HK-2 (cell line): ENCODE measurements at regions not wholly inside any gene's neighbourhood (a gene's known extent, or its start where the extent isn't known, plus 50 kb on each side); places are given as distances from the start of the nearest gene placed in this dataset.

Experiments
- DNase-seq: peaks from one replicate; pipeline ENCODE4 v3.0.0-alpha.2; 2018; ENCODE audit not compliant: unreplicated experiment

DNA sequence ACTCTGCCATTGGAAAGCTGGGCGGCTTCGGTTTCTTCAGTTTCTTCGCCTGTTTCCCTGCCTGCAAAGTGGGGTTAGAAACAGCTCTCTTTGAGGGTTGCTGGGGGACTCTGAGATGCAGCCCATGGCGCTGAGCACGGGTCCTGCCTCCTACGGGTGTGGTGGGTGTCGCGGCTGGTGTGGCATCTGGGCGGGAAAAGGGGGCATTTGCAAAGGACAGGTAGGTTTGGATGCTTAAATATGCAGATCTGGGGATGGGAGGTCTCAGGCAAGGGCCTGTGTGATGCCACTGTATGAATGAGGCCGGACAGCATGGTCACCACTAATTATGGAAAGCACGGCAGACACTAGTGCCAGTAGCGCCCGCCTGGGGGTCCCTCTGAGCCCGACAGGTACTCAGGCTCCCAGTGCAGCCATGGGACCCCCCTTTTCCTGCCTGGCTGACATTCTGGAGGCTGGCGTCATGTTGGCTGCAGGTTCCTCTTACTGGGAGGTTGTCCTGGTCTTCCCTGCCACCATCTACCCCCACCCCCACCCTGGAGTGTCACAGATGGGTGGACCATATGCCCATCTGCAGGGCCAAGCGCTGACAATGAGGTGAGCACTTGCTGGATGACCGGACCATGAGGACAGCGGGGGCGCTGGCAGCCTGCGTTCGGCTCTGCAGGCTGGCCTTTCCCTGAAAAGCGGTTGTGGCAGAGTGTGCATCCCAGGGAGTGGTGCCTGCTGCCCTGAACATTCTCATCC, 237.7 kb downstream of the SEC14L1 start:
- no peak for DNase-seq

DNA sequence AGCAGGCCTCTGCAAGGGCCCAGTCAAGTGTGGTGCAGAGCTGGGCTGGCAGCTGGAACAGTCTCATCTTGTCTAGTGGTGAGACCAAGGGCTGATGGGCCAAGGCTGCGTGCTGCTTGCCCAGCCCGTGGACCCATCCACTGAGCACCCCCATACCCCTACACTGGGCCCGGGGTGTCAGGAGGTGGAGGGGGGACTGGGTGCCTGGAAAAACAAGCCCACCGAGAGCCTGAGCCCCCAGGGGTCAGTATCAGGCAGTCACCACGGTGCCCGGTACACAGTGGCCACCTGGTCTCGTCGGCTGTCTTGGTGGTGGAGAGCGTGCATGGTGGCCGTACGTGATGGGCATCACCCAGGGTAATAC, 238.3 kb downstream of the SEC14L1 start:
- DNase-seq, result no peak

GRCh38 chr17:77379832-77380231, 239.1 kb downstream of the SEC14L1 start:
- no peak for DNase-seq

DNA sequence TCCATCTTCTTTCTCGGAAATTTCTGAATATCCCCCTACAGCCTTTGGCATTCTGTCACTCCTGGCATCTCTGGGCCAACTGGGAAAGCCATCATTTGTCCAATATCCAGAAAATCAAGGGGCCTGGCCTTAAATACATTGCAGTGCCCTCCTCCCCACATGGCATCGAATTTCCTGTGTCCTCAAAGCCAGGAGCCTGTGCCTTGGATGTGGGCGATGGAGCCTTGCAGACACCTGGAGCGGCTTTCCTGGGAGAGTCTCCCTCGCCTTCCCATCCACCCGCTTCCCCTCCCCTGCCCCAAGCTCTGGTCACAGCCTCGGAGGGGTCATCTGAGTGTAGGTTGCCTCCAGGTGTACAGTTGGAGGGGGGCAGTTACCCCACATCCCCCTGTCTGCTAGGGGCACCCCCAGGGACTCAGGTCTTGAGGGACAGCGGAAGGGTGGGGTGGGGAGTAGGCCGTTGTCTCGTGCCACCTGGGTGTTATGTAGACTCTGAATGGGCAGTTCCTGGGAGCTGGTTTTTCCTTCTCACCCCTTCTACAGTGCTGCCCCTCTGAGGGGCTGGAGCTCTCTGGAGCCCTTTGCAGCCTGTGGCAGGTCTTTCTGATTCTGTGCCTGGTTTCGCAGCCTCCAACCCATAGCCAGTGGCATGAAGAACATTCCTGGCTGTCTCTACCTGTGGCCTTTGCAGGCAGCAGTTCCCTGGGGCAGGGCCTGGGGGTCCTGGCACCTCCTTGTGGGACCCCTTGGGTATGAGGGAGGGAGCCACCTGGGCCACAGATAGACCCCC, 239.8 kb downstream of the SEC14L1 start:
- DNase-seq, result no peak

DNA sequence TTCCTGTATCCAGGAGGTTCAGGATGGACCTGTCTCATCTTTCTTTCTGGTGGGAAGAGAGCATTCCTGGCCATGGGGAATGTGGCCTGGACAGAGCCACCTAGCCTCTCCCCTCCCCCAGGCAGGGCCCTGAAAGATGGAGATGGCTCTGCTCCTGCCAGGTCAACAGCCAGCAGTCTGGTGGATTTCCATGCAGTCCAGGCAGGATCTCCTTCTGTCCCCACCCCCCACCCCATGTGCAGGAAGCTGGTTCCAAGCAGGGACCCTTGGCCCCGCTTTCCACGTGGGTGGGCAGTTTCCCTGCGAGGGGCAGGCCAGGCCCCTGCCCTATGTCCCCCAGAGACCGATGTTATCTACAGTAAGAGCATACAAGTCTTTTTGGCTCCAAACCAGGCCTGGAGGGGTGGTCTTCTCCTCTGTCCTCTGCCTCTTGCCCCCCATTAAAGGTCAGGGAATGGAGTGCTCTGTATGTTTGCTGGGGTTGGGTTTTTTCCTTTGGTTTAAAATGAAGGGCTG, 240.5 kb downstream of the SEC14L1 start:
- DNase-seq, result no peak

- DNase-seq, result no peak
Measured at GRCh38 chr17:77381731-77382130, 241.0 kb downstream of the SEC14L1 start.

- DNase-seq, result no peak
Measured at GRCh38 chr17:77382356-77382911, 241.7 kb downstream of the SEC14L1 start.

- no peak for DNase-seq
Measured at GRCh38 chr17:77382966-77383612, 242.3 kb downstream of the SEC14L1 start.

DNA sequence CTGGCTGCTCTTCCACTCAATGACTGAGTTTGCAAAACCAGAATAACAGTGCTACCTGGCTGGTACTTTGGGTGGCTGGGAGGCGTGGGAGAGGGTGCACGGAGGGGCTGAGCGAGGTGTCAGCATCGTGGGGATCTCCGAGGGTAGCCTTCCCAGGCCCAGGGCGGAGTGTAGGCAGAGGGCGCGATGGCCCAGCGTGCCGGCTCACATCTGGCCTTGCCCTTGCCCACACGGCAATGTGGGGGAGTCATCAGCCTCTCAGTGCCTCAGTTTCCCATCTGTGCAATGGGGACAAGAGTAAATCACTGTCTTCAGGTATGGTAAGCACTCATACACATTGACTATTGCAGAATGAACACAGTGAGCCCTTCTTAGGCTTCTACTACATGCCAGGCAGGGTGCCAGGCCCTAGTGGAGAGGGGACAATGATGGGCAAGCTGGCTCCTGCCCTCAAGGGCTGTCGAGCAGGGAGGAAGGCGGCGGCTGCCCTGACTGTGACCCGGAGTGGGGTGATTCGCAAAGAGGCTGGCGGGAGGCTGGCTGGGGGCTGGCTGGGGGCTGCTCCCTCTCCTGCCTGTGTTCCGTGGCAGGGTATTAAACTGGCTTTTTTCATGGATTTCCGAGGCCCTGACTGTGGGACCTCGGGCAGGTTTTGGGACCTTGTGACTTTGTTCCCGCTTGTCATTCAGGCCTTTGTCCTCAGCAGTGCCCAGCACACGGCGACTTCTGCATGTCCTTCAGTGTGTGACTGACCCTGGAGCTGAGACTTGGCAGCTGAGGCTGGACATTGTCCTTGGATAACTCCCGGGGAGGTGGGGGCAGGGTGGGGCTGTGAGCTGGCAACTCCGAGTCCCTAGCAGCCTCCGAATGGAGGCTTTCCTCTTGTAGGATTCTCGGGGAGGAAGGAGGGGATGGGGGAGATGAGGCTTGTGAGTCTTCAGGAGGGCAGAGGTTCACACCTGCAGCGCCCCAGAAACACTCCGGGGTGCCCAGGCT, 243.1 kb downstream of the SEC14L1 start:
- no peak for DNase-seq

DNA sequence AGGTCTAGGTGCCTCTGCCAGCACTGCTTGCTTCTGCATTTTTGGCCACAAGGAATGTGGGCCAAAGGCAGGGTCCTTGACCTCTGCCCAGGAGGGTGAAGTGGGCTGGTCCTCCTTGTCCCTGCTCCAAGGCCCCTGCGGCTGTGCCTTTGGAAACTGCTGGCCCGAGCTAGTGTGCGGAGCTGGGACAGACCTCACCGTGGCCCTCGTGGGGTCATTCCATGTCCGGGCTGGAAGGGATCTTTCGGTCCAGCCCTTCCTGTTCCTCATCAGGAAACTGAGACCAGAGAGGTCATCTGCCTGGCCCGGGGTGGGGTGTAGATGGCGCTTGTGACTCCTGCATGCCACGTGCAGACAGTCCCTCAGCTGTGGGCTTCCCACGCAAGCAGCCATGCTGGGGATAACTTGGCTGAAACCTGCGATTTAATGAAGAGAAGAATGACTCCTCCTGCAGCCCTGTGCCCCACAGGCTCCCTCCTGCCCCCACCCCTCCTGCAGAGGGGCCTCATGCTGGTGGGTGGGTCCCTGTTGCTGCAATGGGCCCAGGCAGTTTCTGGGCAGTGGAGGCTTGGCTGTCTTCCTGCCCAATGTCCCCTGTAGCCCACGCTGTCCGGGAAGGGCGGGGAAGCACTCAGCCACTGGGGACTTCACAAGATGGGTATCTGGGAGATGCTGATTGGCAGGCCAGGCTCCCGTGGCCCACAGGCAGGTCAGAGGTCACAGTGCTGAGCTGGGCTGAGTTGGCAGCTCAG, 245.2 kb downstream of the SEC14L1 start:
- no peak for DNase-seq

- no peak for DNase-seq
Measured at GRCh38 chr17:77386502-77387192, 245.9 kb downstream of the SEC14L1 start.

GRCh38 chr17:77387891-77388290, 247.1 kb downstream of the SEC14L1 start:
- no peak for DNase-seq

GRCh38 chr17:77388384-77389306, 247.9 kb downstream of the SEC14L1 start:
- no peak for DNase-seq

DNA sequence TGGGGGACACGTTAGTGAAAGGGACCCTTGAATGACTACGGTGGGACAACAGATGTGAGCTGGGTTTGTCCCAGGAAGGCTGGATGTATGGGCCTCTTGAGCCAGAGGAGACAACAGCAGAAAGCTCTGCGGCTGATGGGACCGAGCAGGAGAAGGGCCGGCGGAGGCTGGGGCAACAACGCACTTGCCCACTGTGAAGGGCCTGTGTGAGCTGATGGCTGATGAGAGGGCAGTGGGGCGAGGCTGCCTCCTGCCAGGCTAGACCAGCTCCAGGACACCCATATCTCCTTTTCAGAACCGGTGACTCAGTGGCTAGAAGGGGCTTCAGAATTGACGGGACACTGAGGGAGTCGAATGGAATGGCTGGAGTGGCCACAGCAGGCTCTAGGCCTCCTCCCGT, 250.1 kb downstream of the SEC14L1 start:
- DNase-seq, result no peak

- no peak for DNase-seq
Measured at GRCh38 chr17:77391668-77392375, 251.1 kb downstream of the SEC14L1 start.

DNA sequence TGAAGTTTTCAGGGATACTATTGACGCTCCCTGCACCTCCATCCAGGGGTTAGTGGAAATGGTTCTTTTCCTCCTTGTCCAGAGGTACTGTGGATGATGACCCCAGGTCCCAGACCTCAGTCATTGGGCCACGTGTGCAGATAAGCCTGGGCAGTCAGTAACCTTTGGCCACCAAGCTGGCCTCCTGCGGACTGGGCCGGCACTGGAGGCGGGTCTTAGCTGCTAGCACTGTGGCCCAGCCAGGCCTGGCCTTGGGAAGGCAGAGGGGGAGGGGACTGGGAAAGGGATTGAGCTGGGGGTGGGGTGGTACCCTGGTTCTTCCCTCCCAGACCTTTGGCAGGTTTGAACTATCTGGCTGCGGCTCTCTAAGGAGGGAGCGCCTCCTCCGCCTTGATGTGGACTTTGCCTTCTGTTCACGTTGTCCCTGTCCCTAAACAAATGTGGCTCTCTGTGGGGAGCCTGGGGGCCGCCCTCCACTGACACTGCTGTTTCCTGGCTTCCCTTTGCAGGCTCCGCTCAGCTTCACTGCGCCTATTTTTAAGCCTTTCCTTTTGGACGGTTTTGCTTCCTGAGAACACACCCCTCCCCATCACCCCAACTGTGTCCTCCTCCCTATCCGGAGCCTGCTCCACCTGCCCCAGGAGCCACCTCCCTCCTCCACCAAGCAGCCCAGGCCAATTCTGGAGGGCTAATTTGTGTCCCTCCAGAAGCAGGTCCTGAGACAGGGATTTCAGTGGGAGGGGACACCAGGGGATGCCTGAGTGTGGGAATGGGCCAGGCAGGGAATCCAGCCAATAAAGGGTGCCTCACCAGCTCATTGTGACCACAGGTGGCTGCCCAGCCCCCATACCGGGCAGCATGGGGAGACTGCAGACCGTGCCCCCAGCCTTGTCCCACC, 251.9 kb downstream of the SEC14L1 start:
- no peak for DNase-seq

DNA sequence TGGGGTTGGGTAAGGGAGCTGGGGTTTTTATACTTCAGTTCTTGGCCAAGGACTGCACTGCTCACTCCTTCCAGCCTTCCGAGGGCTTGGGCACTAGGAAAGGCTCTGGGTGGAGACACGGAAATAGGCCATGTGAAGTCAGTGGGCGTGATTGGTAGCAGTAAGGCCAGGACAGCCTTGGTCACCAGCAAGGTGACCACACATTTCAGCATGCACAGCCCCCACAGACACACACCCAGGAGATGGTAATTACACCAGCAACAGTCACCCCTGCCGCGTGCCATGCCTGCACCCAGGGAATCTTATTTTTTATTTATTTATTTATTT, 252.5 kb downstream of the SEC14L1 start:
- no peak for DNase-seq
